ENCODE measurements at regions not wholly inside any gene's neighbourhood (a gene's known extent, or its start where the extent isn't known, plus 50 kb on each side); places are given as distances from the start of the nearest gene placed in this dataset.

DNA sequence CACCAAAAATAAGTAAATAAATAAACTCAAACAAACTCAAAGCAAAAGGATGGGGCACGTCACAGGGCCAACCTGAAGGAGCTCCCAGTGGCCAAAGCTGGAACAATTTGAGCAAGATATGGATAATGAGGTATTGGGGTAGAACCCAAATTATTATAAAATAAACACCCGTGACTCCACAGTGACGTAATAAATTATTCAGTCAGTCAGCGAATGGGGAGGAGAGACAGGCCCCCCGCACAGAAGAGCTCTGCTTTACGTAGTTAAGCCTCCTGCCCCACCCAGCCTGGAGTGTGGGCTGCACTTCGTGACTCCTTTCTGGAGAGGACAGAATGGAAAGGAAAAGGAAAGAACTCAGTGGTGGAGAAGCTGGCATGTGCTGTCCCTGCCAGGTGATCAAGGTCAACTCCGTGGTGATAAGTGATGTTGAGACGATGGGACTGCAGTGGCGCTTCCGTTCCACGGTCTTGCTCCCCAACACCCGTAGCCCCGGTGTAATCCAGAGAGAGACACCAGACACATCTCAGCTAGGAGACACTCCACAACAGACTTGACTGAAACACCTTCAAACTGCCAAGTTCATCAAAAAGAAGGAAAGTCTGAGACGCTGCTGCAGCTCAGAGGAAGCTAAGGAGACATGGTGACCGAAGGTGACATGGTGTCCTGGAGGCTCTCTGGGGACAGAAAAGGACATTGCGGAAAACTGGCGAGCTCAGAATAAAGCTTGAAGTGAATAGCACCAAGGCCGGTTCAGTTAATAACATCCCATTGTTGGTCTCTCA lies 83.3 kb upstream of the COL5A1 start:
- TF ChIP-seq, protein P1, sequence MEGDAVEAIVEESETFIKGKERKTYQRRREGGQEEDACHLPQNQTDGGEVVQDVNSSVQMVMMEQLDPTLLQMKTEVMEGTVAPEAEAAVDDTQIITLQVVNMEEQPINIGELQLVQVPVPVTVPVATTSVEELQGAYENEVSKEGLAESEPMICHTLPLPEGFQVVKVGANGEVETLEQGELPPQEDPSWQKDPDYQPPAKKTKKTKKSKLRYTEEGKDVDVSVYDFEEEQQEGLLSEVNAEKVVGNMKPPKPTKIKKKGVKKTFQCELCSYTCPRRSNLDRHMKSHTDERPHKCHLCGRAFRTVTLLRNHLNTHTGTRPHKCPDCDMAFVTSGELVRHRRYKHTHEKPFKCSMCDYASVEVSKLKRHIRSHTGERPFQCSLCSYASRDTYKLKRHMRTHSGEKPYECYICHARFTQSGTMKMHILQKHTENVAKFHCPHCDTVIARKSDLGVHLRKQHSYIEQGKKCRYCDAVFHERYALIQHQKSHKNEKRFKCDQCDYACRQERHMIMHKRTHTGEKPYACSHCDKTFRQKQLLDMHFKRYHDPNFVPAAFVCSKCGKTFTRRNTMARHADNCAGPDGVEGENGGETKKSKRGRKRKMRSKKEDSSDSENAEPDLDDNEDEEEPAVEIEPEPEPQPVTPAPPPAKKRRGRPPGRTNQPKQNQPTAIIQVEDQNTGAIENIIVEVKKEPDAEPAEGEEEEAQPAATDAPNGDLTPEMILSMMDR (IDR thresholded peaks at IDR 0.05), result no peak
- TF ChIP-seq POLR2A (IDR thresholded peaks at IDR 0.05), result no peak

Measured in body of pancreas (tissue), 4 donors.